GM21825 (cell line): ENCODE measurements at regions not wholly inside any gene's neighbourhood (a gene's known extent, or its start where the extent isn't known, plus 50 kb on each side); places are given as distances from the start of the nearest gene placed in this dataset.
"Not testable (repeated sequence)": the region's sequence is repeated elsewhere in the genome, so short reads cannot be mapped to it uniquely, and the experiment has no call there.

Source experiments
- ATAC-seq: cut with Tn5 transposase; IDR thresholded peaks from one replicate; pipeline ENCODE4 v1.9.1; 2021; ENCODE audit warnings: mild to moderate bottlenecking, moderate library complexity; ENCODE audit not compliant: unreplicated experiment

DNA sequence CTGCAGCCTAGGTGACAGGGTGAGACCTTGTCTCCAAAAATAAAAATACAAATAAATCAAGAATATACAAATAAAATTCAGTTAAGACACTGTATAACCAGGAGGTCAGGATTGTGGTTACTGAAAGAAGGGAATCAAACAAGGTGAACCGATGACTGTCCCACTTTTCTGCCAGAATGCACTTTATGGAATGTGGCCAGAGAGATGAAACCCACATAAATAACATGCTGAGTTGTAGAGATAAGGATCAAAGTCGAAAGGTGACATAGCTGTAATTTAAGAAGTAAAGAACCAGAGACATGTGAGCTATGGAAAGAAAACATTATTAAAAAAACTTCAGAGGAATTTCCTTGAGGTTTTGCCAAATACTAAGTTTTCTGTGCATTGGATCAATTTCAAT is 1098.2 kb upstream of the USP15 start:
- no peak for ATAC-seq

DNA sequence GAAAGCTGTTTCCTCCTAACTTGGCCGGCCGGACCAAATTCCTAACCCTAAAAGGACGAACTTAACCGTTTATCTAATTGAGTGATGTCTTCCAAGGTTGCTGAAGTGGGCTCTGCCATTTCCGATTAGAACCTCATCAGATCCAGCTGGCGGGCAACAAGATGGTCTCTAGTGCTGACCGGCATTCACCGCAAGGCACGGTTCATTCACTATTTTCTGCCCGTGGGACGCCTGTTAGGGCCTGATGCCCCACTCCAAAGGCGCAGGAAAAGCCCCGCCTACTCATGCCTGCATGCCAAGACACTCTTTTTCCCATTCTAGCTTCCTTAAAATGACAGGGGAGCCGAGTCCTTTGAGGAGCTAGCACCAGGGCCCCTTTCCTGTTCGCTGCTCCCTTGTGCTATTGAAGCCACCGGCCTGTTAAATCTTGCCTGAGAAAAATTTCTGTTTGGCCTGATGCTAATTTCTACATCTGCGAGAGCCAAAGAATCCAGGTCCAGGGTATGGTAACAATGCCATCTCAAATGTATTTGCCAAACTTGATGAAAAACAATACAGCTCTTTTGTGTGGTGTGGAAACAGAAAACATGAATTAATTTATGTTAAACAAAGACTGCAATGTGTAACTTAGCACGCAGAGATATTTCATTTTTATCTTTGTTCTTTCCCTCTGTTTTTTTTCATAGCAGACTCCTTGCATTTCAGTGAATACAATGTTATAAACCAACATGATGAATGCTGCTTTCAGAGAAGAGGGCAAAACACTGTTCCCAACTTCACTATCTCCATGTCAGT is 1071.2 kb upstream of the USP15 start:
- ATAC-seq: no peak

DNA sequence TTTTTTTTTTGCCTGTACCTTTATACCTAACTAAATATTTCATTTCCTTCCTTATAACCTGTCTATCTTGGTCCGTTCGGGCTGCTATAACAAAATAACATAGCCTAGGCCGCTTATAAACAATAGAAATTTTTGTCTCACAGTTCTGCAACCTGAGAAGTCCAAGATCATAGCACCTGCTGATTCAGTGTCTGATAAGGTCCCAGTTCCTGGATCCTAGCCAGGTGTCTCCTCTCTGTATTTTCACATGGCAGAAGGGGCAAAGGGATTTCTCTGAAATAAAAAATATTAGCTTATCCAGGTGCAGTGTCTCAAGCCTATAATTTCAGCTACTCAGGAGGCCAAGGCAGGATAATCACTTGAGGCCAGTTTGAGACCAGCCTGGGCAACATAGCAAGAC is 1046.6 kb upstream of the USP15 start:
- no peak for ATAC-seq

DNA sequence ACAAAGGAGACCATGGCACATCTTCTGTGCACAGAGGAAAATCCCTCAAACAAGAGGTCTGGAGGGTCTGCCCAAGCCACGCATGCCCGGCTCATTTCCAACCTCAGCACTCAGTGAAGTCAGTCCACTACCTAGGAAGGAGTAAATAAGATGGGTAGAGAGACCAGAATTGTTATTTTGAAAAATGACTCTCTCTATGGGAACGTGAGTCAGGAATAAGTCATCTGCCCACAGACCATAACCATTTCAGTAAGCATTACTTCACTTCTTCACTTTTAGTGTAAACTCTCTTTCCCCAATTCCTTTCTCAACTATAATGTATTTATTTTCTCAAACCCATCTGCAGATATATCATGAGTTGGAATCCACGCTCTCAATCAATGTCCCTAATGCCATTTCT is 1039.9 kb upstream of the USP15 start:
- no peak for ATAC-seq

DNA sequence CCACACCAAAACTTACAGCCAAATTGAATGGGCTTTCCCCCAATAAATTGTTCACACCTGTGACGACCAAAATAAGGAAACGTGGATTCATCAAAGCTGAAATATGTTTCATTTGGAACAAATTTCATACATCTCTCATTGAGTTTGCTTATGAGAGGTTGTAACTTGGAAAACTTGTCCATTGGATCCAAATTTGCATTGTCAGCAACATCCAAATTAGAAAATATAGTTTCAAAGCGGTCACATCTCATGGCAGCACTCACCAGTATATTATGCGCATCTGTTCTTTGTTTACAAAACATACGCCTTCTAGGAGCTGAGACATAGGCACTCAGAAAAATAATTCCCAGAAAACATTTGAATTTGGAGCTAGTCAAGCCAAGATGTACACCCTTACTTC is 1028.2 kb upstream of the USP15 start:
- ATAC-seq: no peak

DNA sequence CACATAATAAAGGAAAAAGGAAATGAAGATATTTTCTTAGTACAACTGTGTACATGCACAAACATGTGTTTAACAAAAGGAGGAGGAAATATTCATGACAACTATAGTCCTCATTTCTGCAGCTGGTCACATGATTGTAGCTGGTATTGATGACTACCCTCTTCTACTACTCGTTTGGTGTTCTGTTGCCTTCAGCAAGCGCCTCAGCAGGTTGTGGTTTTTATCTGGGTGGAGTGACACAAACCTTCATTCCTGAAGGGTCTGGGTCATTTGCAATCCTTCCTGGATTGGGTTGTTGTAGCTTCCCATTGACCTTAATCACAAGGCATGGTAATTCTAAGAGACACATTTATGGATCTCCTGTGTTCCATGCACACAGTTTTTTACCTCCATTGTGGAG is 1009.9 kb upstream of the USP15 start:
- ATAC-seq: no peak

DNA sequence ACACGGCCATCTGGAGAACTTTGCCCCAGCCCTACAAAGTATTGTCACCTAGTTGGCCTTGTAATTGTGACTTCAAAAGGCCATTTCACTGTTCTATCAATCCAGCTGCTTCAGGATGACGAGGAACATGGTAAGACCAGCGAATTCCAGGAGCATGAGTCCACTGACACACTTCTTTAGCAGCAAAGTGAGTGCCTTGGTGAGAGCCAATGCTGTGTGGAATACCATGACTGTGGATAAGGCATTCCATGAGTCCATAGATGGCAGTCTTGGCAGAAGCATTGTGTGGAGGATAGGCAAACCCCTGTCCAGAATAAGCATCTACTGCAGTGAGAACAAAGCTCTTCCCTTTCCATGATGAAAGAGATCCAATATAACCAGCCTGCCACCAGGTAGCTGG is 1009.1 kb upstream of the USP15 start:
- ATAC-seq: no peak

DNA sequence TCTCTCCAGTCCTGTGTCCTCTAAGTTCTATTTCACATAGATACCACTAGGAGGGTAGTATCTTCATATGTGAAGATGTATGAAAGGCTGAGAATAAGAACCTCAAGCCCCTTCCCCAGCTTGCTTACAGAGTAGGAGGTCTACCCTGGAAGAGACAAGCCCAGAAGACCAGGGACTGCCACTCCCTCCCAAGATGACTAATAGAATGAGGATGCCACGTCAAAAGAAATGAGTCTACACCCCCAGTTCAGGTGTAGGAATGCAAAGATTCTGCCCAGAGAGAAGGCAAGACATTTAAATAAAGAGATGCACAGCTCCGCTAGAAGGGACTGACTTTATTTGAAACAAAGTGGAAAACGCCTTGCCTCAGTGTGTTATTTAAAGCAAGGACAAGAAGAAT is 1006.0 kb upstream of the USP15 start:
- no peak for ATAC-seq

DNA sequence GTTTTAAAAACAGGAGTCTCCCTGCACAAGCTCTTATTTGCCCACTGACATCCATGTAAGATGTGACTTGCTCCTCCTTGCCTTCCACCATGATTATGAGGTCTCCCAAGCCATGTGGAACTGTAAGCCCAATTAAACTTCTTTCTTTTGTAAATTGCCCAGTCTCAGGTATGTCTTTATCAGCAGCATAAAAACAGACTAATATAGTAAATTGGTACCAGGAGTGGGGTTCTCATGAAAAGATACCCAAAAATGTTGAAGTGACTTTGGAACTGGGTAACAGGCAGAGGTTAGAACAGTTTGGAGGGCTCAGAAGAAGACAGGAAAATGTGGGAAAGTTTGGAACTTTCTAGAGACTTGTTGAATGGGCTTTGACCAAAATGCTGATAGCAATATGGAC is 995.9 kb upstream of the USP15 start:
- not testable (repeated sequence) for ATAC-seq

DNA sequence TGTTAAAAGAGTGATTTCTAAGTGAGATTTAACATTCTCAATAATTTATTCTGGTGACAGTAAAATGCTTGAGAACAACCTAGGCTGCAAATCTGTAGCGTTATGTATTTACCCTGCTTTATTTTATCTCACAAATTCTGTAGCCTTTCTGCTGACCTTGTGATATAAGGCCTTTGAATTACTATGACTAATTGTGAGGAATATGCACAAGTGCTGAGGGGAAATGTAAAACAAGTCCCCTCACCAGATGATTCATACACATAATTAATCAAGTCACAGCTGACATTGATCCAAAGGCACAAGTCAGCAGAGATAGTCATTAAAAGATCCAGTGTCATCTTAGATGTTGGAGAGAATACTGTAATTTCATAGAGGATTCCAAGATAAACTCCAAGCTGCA is 992.7 kb upstream of the USP15 start:
- no peak for ATAC-seq

DNA sequence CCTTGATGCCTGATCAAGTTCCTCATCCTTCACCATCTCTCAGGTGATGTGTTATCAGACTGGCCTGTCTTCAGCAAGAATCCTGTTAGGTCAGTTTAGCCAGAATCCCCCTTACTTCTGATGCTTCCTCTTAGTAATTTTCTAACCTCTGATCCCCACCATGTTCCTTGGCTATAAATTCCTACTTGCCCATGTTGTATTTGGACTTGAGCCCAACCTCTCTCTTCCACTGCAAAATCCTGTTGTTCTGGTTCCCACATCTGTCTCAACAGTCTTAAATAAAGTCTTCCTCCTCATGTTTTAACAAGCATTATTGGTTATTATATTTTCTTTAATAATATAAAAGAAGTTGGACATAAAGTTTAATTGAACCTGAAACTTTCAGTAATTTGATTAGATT is 987.8 kb upstream of the USP15 start:
- ATAC-seq: no peak

DNA sequence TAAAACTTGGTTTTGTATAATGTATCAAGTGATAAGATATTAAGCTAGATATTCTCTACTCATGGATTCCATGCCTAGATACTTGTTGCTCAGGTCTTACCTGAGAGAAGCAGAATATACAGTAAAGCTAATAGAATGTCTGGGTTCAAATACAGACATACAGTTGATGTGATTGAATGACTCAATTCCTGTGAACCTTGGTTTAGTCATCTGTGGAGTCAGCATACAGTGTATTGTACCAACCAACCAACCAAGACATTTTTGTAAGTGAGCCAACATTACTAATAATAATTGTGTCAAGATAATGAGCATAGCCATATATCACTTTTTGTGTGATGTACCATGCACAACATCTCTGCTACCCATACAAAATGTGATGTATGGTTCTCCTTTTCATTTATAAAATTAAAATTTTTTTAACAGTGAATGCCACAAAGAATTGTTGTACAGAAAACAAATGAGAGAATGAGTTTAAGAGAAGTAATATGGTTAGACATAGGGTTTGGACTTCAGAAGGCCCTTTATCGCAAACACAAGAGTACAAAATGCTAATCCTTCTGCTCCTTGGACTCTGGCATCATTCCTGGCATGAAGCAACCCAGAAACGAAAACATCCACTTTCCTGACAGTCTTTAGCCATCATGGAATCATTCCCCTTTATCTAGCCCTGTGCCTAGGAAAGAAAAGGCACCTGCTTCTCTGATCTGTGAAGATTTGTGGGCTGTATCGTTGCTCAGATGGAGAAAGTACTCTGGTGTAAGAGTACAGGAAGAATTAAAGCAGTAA is 977.2 kb upstream of the USP15 start:
- no peak for ATAC-seq

DNA sequence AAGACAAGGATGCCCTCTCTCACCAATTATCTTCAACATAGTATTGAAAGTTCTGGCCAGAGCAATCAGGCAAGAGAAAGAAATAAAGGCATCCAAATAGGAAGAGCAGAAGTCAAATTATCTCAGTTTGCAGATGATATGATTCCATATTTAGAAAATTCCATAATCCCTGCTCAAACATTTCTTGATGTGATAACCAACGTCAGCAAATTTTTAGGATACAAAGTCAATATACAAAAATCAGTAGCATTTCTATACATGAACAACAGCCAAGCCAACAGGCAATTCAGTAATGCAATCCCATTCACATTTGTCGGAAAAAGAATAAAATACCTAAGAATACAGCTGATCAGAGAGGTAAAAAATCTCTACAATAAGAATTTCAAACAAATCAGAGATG is 969.7 kb upstream of the USP15 start:
- no peak for ATAC-seq

DNA sequence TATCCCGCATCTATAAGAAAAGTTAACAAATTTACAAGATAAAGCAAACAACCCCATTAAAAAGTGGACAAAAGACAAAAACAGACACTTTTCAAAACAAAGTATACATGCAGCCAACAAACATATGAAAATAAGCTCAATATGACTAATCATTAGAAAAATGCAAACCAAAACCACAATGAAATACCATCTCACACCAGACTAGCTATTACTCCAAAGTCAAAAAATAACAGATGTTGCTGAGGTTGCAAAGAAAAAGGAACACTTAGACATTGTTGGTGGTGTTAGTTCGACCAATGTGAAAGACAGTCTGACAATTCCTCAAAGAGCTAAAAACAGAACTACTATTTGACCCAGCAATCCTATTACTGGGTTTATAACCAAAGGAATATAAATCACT is 968.6 kb upstream of the USP15 start:
- ATAC-seq: no peak

DNA sequence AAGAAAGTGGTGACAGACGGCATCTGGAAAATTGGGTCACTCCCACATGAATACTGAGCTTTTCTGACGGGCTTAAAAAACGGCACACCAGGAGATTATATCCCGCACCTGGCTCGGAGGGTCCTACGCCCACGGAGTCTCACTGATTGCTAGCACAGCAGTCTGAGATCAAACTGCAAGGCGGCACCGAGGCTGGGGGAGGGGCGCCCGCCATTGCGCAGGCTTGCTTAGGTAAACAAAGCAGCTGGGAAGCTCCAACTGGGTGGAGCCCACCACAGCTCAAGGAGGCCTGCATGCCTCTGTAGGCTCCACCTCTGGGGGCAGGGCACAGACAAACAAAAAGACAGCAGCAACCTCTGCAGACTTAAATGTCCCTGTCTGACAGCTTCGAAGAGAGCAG is 966.2 kb upstream of the USP15 start:
- not testable (repeated sequence) for ATAC-seq

DNA sequence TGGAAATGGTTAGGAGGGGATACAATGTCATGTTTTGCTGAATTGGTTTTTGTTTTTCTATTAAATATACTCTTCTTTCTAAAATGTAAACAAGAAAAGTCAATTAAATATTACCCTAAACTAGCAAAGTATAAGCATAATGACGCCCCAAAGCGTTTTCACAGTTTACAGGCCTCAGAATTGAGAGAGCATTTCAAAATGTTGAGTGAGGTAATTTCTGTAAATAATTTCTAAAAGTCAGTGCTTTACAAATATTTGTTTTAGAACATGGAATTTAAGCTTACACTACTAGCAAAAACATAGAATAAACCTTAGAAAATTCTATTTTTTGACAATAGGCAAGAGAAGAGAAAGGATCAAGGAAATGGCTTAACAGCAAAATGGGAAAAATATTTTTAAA is 958.4 kb upstream of the USP15 start:
- ATAC-seq: no peak

DNA sequence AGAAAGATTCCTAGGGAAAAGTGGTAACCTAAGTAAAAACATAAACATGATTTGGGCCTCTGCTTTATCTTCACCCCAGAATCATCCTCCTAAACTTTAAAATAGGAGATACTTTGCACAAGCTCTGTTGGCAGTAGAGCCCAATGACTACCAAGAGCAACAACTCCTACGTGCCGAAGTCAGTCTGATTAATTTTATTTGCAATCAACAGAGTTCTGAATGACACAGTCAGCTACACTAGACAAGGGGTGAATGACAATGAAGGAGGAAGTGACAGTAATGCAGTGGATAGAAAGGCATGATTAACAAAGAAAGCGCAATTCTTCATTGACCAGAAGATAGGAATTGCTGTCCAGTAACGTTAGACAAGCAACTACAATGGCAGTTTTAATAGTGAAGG is 957.9 kb upstream of the USP15 start:
- ATAC-seq: no peak

DNA sequence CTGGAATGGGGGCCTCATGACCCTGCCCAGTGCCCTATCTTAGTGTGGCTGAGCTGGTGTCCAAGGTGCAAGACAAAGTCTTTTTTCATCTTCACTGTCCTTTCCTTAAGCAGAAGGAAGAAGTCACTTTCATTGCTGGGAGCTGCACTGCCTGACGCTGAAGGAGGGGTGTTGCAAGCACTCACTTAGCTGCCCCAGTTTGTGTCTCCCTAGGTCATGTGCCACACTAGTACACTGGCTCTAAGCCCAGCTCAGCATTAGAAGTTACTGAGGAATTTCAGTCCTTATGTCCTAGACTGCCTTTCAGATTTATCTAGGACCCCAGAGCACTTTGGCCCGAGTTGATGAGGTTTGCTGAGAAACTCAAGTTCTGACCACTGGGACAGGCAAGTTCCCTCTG is 952.0 kb upstream of the USP15 start:
- ATAC-seq: no peak

DNA sequence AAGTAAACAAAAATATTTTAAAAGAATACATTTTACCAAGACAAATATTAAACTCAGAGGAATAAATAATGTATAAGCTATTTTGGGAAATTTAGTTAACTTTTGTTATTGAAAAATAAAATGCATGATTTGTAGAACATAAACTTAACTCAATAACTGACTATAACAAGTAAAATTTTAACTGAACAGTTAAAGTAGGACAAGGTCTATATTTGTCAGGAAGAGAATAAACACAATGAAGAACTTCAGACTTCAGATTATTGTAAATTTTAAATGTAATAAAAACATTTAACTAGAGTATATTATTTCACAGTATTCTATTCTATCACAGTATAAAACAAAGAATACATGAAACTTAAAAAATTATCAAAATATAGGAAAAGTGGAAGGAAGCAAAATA is 948.8 kb upstream of the USP15 start:
- no peak for ATAC-seq

DNA sequence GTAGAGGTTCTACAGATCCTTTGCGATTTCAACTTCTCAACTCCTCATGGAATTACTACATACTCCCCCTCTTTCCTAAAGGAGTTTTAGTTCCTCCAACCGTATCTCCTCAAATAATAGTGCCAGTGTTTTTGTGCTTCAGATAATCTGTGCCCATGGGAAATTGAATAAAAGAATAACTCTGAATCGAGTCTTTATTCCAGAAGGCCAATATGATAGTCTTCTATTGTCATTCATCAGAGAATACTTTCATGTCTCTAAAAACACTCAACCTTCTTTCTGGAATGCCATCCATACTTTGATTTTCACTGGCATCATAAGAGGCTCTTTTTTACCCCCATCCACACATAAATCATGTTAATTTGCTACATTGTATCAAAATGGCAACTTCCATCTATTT is 911.3 kb upstream of the USP15 start:
- no peak for ATAC-seq

DNA sequence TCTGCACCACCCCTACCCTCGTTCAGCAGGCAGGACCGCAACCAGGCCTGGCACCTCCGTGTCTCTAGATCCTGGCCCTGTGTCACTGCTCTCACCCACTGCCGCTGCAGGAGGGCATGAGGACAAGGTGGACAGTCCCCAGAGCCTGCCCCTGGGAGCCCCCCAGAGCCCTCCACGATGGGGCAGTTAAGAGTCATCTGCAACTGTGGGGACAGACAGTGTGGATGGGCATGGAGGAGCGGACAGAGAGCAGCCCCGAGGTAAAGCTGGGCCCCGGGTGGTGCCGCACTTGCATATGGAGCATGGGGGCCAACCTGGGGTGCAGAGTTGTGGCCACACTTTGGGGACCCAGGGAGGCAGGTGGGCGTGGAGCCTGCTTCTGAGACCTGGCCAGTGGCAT is 905.1 kb upstream of the USP15 start:
- no peak for ATAC-seq

DNA sequence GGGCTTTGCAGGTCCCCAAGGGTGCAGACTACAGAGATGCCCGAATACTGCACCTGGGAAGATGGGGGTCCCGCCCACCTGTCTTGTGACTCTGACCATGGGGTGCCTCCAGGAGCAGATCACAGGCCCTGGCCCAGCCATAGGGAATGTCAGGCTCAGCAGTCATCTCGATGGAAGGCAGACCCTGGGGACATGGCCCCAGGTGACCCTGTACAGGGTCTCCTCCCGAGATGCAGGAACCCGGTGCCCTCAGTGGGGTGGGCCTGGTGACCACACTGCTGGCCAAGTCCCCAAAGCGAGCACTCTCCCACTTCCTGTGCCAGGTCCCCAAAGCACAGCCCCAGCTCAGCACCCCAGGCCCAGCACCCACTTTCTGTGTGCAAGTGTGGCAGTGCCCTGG is 903.7 kb upstream of the USP15 start:
- no peak for ATAC-seq

DNA sequence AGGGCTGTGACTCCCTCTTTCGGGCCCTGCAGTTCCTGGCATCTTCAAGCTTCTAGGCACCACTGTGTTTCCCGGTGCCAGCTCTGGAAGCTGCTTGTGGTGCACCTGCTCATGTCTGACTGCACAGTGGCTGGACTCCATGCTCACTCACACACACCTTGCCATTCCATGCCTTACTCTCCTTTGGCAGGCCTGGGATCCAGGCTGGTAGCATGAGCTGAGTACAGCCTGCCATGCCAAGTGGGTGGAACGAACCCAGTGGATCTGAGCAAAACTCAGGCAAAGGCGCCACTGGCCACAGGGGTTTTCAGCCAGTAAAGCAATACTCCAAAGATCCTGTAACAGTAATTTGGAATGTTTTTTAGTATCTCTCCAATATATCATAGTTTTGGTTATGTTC is 902.7 kb upstream of the USP15 start:
- ATAC-seq: no peak
